Gastrocnemius medialis (tissue), 4 donors: ENCODE measurements at regions not wholly inside any gene's neighbourhood (a gene's known extent, or its start where the extent isn't known, plus 50 kb on each side); places are given as distances from the start of the nearest gene placed in this dataset.

Experiments
- POLR2A ChIP-seq, 2 donors: fragments of 450-650 bp; IDR thresholded peaks; one replicate each; pipeline ENCODE4 v1.6.1; 2017; ENCODE audit warnings: antibody characterized with exemption in 2 of 2, mild to moderate bottlenecking in 2 of 2, moderate library complexity in 2 of 2
- TF ChIP-seq, protein P1 (sequence below), 5 experiments: fragments of 450-650 bp in 3 of 5; fragments of 200-600 bp in 2 of 5; sonication (generic) in 2 of 5; IDR thresholded peaks in 4 of 5; conservative IDR thresholded peaks in 1 of 5; 1 replicate in 4 of 5; 2 replicates in 1 of 5; pipeline ENCODE4 v1.5.1; 2016 to 2019; ENCODE audit warnings: antibody characterized with exemption in 5 of 5, mild to moderate bottlenecking in 3 of 5, moderate library complexity in 3 of 5

DNA sequence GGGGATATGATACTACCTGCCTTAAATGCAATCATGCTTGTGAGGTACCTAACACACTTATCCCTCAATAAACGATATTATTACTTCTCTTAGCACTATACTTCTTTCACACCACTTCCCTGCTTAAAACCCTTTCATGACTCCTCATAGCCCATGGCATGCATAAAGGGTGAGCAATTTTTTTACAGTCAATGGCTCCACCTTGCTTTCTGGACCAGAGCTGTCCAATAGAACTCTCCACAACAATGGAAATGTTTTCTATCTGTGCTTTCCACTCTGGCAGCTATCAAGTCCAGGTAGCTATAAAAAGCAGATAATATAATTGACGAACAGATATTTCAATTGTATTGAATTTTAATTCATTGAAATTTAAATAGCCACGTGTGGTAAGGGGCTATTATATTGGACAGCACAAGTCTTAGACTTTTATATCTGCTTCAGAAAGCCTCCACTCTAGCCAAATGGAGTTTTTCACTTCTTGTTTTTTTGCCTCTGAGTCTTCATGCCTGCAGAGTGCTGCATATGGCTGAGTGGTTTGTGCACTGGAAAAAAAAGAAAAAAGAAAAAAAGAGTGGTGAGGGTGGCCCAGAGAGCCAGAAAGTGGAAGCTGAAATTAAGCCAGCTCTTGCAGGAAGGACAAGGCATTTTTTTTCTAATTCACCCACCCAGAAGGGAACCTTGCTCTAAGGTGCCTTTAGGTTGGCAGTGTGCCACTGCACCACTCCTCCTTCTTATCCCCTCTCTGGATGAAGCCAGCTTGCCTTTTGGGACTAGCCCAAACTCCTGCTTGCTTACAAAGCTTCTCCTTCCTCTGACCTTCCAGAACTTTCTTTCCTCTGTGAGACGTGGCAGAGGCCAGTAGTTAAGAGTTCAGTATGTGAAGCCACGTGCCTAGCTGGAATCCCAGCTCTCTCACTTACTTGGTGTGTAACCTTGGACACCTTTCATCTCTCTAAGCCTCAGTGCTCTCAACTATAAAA is 239.0 kb upstream of the LRTM1 start:
- TF ChIP-seq, protein P1, sequence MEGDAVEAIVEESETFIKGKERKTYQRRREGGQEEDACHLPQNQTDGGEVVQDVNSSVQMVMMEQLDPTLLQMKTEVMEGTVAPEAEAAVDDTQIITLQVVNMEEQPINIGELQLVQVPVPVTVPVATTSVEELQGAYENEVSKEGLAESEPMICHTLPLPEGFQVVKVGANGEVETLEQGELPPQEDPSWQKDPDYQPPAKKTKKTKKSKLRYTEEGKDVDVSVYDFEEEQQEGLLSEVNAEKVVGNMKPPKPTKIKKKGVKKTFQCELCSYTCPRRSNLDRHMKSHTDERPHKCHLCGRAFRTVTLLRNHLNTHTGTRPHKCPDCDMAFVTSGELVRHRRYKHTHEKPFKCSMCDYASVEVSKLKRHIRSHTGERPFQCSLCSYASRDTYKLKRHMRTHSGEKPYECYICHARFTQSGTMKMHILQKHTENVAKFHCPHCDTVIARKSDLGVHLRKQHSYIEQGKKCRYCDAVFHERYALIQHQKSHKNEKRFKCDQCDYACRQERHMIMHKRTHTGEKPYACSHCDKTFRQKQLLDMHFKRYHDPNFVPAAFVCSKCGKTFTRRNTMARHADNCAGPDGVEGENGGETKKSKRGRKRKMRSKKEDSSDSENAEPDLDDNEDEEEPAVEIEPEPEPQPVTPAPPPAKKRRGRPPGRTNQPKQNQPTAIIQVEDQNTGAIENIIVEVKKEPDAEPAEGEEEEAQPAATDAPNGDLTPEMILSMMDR (IDR thresholded peaks at IDR 0.05 in 4 of 5, conservative IDR thresholded peaks at IDR 0.05 in 1 of 5) = no peak
- no peak for TF ChIP-seq POLR2A (IDR thresholded peaks at IDR 0.05)
